HG03135 (cell line): ENCODE measurements at regions not wholly inside any gene's neighbourhood (a gene's known extent, or its start where the extent isn't known, plus 50 kb on each side); places are given as distances from the start of the nearest gene placed in this dataset.
"Not testable (repeated sequence)": the region's sequence is repeated elsewhere in the genome, so short reads cannot be mapped to it uniquely, and the experiment has no call there.

ENCODE experiments used
- ATAC-seq: cut with Tn5 transposase; IDR thresholded peaks from one replicate; pipeline ENCODE4 v1.9.1; 2021; ENCODE audit warnings: mild to moderate bottlenecking, moderate library complexity; ENCODE audit not compliant: unreplicated experiment

DNA sequence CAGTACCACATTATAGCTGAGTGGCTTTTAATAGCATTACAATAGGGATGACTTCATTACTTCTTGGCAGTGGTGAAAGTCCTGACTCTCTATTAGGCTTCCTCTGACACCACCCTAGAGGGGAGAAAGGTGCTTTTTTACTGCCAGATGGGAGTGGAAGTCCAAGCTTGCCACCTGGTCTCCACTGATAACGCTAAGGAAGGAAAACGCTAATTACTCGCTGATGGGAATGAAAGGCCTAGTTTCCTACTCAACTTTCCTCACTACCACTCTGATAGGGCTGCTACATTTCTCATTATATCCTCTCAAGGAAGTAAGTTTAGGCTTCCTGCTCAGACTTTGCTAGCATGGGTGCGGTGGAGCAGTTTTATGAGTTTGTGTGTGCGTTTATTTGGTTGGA, 62.3 kb upstream of the PAGE3 start:
- no peak for ATAC-seq

DNA sequence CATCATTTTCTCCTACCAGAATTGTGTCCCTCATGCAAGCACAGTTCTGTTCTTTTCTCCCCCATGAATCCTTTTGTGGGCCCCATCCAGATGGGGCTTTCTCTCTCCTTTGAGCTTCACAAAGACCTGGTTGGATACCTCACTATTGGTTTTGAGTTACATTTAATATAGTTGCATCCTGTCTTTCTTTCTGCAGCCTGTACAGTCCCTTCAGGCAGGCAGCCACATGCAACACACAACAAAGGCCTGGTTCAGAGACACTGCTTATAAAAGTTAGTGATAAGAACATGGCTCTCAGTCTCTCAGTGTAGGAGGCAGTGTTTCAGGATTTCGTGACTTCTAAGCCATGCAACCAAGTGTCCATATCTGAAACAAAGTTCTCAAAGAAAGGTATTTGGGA, 70.6 kb upstream of the PAGE3 start:
- ATAC-seq, result no peak

DNA sequence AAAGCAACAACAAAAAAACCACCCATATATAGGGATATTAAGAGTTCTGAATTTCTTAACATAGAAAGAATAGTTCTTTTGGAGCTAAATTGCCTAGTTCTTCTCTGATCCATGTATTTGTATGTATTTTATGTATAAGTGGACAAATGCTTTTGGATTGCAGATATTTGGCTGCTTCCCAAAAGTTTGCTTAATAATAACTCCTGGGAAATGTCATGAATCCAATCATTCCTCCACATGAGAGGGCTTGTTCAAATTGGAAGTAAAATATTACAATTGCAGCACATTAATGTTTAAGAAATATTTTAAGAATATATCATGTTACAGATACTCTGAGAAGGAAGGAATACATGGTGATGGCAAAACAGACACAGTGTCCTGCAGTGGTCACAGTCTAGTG, 71.5 kb upstream of the PAGE3 start:
- ATAC-seq, result no peak

DNA sequence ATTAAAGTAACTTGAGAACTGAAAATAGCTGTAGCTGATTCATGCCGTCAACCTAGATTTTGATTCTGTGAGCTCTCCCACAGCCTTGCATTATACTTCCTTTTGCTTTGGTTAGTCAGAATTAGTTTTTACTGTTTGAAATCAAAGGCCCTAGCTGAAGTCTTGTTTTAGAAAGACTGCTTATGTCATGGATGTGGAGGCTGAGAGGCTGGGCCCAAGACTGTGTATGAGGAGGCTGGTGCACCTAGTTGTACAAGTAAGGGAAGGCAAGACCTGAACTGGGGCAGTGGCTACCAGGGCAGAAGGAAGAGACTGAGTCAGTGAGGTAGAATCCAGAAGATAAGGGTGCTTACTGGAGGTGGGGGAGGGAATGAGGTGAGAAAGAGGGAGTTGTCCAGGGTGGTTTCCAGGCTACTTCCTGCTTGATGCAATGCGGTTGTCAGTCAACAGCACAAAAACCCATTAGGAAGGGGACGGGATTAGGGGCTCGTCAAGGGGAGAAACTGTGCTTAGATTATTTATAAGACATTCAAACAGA, 76.2 kb upstream of the PAGE3 start:
- ATAC-seq, result no peak

DNA sequence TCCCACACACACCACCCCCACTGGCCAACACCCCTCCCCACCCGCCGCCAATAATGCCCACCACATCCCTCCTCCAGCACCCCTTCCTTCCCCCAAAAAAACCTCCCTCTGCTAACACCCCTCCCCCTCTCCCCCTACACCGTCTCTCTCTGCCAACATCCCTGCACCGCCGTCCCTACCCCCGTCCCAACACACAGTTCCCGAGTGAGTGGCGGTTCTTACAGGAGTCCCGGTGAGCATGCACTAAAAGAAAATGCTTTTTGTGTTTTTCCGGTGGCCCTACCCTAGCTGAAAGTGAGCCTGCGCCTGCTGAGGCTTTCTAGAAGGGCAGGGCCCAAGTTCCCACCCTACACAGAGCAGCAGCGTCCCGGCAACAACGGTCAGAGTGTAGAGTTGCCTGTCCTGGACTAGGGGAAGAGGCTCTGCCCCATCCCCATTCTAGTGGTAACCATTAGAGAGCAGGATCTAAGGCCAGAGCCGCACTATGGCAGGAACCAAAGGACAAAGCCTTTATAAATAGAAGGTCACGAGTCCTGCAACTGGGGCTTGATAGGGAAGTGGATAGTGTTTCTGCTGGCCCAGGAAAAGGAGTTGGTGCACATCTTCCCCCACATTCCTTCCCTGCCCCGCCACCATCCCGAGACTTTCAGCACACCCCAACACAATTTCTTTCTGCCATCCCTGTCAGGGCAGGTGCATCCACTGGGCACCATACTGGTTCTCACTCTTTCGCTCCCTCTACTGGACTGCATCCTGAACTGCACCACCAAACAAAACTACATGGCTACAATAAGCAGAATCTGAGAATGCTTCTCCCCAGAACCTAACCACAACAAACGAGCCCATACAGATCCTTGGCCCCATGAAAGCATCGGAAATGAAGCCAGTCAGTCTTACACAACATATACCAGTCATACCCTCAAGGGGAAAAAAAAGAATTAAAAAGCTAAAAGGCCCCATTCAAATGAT, 78.1 kb upstream of the PAGE3 start:
- peak; percentile 77 for ATAC-seq

DNA sequence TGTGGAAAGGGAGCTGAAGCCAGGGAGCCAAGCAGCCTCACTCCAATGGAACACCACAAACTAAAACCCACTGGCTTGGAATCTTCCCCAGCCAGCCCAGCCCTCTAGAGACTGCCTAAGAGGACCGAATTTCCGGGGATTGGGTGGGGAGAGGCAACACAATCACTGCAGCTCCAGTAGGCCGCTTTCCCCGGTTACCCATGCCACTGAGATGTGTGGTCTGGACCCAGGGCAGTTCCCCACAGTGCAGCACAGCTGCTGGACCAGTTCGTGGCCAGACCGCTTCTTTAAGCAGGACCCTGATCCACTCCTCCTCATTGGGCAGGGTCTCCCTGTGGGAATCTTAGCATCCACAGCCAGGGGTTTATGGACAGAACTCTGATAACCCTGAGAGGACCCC, 91.9 kb upstream of the PAGE3 start:
- ATAC-seq, result no peak

DNA sequence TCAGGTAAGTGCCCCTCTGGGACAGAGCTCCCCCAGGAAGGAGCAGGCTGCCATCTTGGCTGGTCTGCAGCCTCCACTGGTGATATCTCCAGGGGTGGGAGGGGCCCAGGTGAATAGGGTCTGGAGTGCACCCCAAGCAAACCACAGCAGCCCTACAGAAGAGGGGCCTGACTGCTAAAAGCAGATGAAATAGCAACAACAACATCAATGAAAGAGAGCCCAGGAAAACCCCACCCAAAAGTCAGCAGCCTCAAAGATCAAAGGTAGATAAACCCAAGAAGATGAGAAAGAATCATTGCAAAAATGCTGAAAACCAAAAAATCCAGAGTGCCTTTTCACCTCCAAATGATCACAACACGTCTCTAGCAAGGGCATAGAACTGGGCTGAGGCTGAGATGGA, 92.5 kb upstream of the PAGE3 start:
- no peak for ATAC-seq

DNA sequence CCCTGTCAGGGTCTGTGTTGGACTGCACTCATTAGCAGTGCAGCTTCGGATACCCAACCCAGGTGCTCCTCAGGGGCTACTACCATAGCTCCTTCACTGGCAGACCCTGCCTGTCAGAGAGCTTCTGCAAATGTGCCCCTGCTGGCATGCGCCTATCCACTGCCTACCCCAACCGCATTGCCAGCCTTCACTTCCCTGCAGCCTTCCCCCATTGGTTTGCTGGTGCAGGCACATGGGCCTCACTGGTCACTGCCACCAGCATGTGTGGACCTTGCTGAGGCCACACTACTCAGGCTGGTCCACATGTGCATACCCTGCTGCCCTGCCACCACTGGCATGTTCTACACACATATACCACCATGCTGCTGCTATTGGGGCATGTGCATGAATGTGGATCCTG, 72.5 kb upstream of the MAGEH1 start:
- no peak for ATAC-seq

DNA sequence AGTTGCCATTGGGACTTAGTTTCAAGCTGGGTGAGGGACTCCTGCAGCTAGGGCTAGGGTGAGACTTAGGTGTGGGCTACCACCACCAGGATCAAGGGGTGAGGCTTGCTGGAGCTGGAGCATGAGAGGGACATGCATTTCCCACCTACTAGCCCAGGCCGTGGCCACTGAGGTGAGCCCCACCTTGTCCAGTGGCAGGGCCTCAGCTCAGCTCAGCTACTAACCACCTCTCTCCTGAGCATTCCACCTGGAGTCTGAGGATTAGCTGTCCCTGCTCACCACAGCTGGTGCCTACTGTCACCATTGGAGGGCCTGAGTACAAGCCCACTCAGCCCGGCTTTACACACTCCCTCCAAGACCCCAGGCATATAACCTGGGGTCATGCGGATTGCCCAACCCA, 62.6 kb upstream of the MAGEH1 start:
- no peak for ATAC-seq

DNA sequence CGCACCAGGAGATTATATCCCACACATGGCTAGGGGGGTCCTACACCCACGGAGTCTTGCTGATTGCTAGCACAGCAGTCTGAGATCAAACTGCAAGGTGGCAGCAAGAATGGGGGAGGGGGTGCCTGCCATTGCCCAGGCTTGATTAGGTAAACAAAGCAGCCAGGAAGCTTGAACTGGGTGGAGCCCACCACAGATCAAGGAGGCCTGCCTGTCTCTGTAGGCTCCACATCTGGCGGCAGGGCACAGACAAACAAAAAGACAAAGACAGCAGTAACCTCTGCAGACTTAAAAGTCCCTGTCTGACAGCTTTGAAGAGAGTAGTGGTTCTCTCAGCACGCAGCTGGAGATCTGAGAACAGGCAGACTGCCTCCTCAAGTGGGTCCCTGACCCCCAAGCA, 55.1 kb upstream of the MAGEH1 start:
- not testable (repeated sequence) for ATAC-seq
